ENCODE measurements at regions not wholly inside any gene's neighbourhood (a gene's known extent, or its start where the extent isn't known, plus 50 kb on each side); places are given as distances from the start of the nearest gene placed in this dataset.

- no peak for TF ChIP-seq CTCF (IDR thresholded peaks at IDR 0.05)
- no peak for TF ChIP-seq POLR2A (IDR thresholded peaks at IDR 0.05)
These were observed 123.8 kb upstream of the SDK1 start for GRCh38 chr7:3177271-3177670.
